ENCODE measurements at regions not wholly inside any gene's neighbourhood (a gene's known extent, or its start where the extent isn't known, plus 50 kb on each side); places are given as distances from the start of the nearest gene placed in this dataset.

DNA sequence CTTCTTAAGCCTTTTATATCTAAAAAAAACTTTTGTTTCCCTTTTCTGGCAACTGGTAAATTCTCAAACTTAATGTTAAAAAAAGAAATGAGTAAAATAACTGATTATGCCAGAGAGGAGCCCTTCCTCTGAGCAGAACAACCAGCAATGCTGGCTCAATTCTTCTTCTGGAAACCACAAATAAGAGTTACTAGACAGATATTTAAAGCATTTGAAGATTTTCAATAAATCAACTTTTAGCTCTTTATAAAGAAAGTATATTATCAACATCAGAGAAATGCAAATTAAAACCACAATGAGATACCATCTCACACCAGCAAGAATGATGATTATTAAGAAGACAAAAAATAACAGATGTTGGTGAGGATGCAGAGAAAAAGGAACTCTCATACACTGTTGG lies 61.1 kb upstream of the TCF21 start:
- no peak for TF ChIP-seq CTCF (conservative IDR thresholded peaks at IDR 0.05 in 1 of 2, IDR thresholded peaks at IDR 0.05 in 1 of 2; ENCODE audit: low read depth in 1 of 2, low read length in 2 of 2)
- no peak for TF ChIP-seq EZH2 (IDR thresholded peaks at IDR 0.05; ENCODE audit: low read length, missing control alignments)

Measured in fibroblast of lung (primary cell).